K562 (cell line): ENCODE measurements at regions not wholly inside any gene's neighbourhood (a gene's known extent, or its start where the extent isn't known, plus 50 kb on each side); places are given as distances from the start of the nearest gene placed in this dataset.
A peak's percentile ranks its signal among the peaks of the same experiment; 100 is the strongest.

ENCODE experiments used
- ATAC-seq: fragments of 200-7000 bp; cut with Tn5 transposase; 3 replicates; pipeline ENCODE4 v1.9.1; 2020; ENCODE audit warnings: moderate library complexity
- BruUV-seq: library from RNA; stranded (reverse); fragments of 400-500 nt; replicated peaks from 2 replicates; lab custom pipeline; 2021; lab: Mats Ljungman, UMichigan
- CTCF ChIA-PET: fragments of 300-600 bp; formaldehyde crosslinking; extraction: SDS; loops from one replicate; lab custom pipeline; 2021; ENCODE audit warnings: low intra/inter-chr PET ratio; lab: Yijun Ruan, JAX
- POLR2A ChIA-PET: fragments of 300-600, 350-650 bp; sonication (Branson Sonifier 250); formaldehyde crosslinking; extraction: SDS; loops from one replicate; lab custom pipeline; 2021; ENCODE audit warnings: antibody characterized with exemption, inconsistent platforms; lab: Yijun Ruan, JAX
- DNase-seq, 4 experiments: peaks; one replicate each; pipeline versions ENCODE4 v3.0.0 to v3.0.0-alpha.2; 2011 to 2018; ENCODE audit warnings: low spot score in 3 of 4, mixed read lengths in 3 of 4; ENCODE audit errors: extremely low read depth in 1 of 4
- FAIRE-seq: peaks from 2 replicates; lab custom pipeline; 2011; peaks lifted over from hg19 to GRCh38; lab: Jason Lieb, UNC
- H2AFZ ChIP-seq: 2 replicates; pipeline ENCODE4 v1.6.0; 2011; ENCODE audit warnings: low read depth, low read length, control low read depth, inconsistent platforms
- H3K27ac ChIP-seq: fragments of 200-600 bp; 3 replicates; pipeline ENCODE4 v1.8.0; 2011; ENCODE audit warnings: low read depth, mild to moderate bottlenecking, control low read depth, inconsistent platforms, low read length, moderate library complexity, mixed read lengths; ENCODE audit errors: extremely low read depth
- H3K27me3 ChIP-seq, 2 experiments: fragments of 300-600 bp in 1 of 2; 2 replicates in 1 of 2; 3 replicates in 1 of 2; pipeline versions ENCODE4 v1.6.0 to v1.8.0; 2011; ENCODE audit warnings: inconsistent platforms in 2 of 2, low read length in 2 of 2, mild to moderate bottlenecking in 1 of 2, mixed read lengths in 1 of 2, moderate library complexity in 1 of 2; ENCODE audit not compliant: control insufficient read depth in 2 of 2, insufficient read depth in 2 of 2
- H3K36me3 ChIP-seq: fragments of 300-600 bp; 3 replicates; pipeline ENCODE4 v1.8.0; 2011; ENCODE audit warnings: mild to moderate bottlenecking, low read length, inconsistent platforms; ENCODE audit not compliant: control insufficient read depth, insufficient read depth
- H3K4me1 ChIP-seq, 2 experiments: fragments of 200-600 bp in 1 of 2; replicated peaks in 1 of 2; 2 replicates in 1 of 2; 3 replicates in 1 of 2; pipeline versions ENCODE4 v1.5.1 to v1.8.0; 2011; ENCODE audit warnings: inconsistent platforms in 2 of 2, low read length in 2 of 2, mild to moderate bottlenecking in 1 of 2, mixed read lengths in 1 of 2, moderate library complexity in 1 of 2; ENCODE audit not compliant: control insufficient read depth in 2 of 2, insufficient read depth in 2 of 2
- H3K4me2 ChIP-seq: 2 replicates; pipeline ENCODE4 v1.6.1; 2011; ENCODE audit warnings: low read length, control low read depth, inconsistent platforms, mixed read lengths; ENCODE audit not compliant: insufficient read depth
- H3K4me3 ChIP-seq: fragments of 200-600 bp; sonication (generic), shearing (Covaris generic); 2 replicates; pipeline ENCODE4 v1.5.1; 2016; ENCODE audit warnings: control low read depth, inconsistent platforms
- H3K79me2 ChIP-seq: fragments of 200-600 bp; 3 replicates; pipeline ENCODE4 v1.8.0; 2011; ENCODE audit warnings: low read length, inconsistent platforms; ENCODE audit not compliant: control insufficient read depth, insufficient read depth
- H3K9ac ChIP-seq, 2 experiments: 2 replicates each; pipeline versions ENCODE4 v1.6.0 to v1.6.1; 2011; ENCODE audit warnings: low read depth in 2 of 2, low read length in 2 of 2, control low read depth in 1 of 2, inconsistent platforms in 1 of 2, mild to moderate bottlenecking in 1 of 2, mixed read lengths in 1 of 2; ENCODE audit not compliant: insufficient read depth in 1 of 2
- H3K9me1 ChIP-seq: one replicate; pipeline ENCODE4 v1.6.0; 2011; ENCODE audit warnings: inconsistent platforms, mild to moderate bottlenecking, low read length, moderate library complexity; ENCODE audit not compliant: control insufficient read depth, insufficient read depth
- H3K9me3 ChIP-seq: replicated peaks from 2 replicates; pipeline ENCODE4 v1.5.1; 2011; ENCODE audit warnings: low read depth, low read length, inconsistent platforms; ENCODE audit not compliant: control insufficient read depth, insufficient read depth
- H4K20me1 ChIP-seq: replicated peaks from 2 replicates; pipeline ENCODE4 v1.6.1; 2011; ENCODE audit warnings: low read length, inconsistent platforms, mixed read lengths; ENCODE audit not compliant: control insufficient read depth, insufficient read depth
- ESRRA ChIP-seq: fragments of 450-650 bp; IDR thresholded peaks from 2 replicates; pipeline ENCODE4 v1.6.1; 2014; ENCODE audit warnings: low read depth, mild to moderate bottlenecking, moderate library complexity, borderline replicate concordance
- FOXA3 ChIP-seq, 2 experiments: fragments of 450-650 bp in 1 of 2; sonication (generic) in 1 of 2; formaldehyde crosslinking; IDR thresholded peaks in 1 of 2; conservative IDR thresholded peaks in 1 of 2; 2 replicates each; pipeline versions ENCODE4 v1.4.0 to v1.8.0; 2020 to 2022; ENCODE audit warnings: mild to moderate bottlenecking in 2 of 2, missing genetic modification reagents in 1 of 2
- FOXJ3 ChIP-seq: sonication (generic); formaldehyde crosslinking; IDR thresholded peaks from 2 replicates; pipeline ENCODE4 v1.4.0; 2020; ENCODE audit warnings: mild to moderate bottlenecking, missing genetic modification reagents
- FUS ChIP-seq: fragments of 200-400 bp; formaldehyde crosslinking; optimal IDR thresholded peaks from 2 replicates; pipeline ENCODE3; 2017; ENCODE audit warnings: low read depth, low read length
- MTA2 ChIP-seq: fragments of 450-650 bp; IDR thresholded peaks from 2 replicates; pipeline ENCODE4 v1.6.1; 2016; ENCODE audit warnings: low read depth
- RBM25 ChIP-seq: fragments of 200-400 bp; formaldehyde crosslinking; IDR thresholded peaks from 2 replicates; pipeline ENCODE4 v1.6.1; 2018; ENCODE audit warnings: low read length, low read depth, moderate library complexity; ENCODE audit not compliant: severe bottlenecking
- SIX5 ChIP-seq, 2 experiments: IDR thresholded peaks; 2 replicates each; pipeline ENCODE4 v1.6.1; 2011; ENCODE audit warnings: low read length in 2 of 2, borderline replicate concordance in 1 of 2, low read depth in 1 of 2, mild to moderate bottlenecking in 1 of 2, moderate library complexity in 1 of 2; ENCODE audit not compliant: insufficient read depth in 1 of 2
- SMARCB1 ChIP-seq: IDR thresholded peaks from 2 replicates; pipeline ENCODE4 v1.6.1; 2011; ENCODE audit warnings: improper control_type of control experiment, low read depth; ENCODE audit not compliant: insufficient read length
- ZFP1 ChIP-seq: fragments of 450-650 bp; formaldehyde crosslinking; IDR thresholded peaks from 2 replicates; pipeline ENCODE4 v1.4.0; 2020; ENCODE audit warnings: mild to moderate bottlenecking, mixed read lengths
- ZNF436 ChIP-seq: fragments of 250-450, 450-650 bp; sonication (Bioruptor Pico); formaldehyde crosslinking; IDR thresholded peaks from 2 replicates; pipeline ENCODE4 v1.7.0; 2020; ENCODE audit warnings: mild to moderate bottlenecking
- WGBS: fragments of 100-300 bp; shearing (Covaris generic); methylation state at CpG from one replicate; pipeline ENCODE4 v1.1.6; 2016; ENCODE audit warnings: low coverage, mixed read lengths; ENCODE audit not compliant: insufficient coverage; ENCODE audit errors: missing lambda C conversion rate; 5-methylcytosine and 5-hydroxymethylcytosine counted together
- in situ Hi-C: fragments of 300-500 bp; cut with MboI; formaldehyde crosslinking; loops from 4 replicates; pipeline ENCODE4 v1.15.0; 2018; ENCODE audit warnings: inconsistent platforms, mixed read lengths
- intact Hi-C: fragments of 100-400 bp; cut with micrococcal nuclease; formaldehyde crosslinking; loops from 2 replicates; pipeline ENCODE4 v1.14.2; 2022
- TF ChIP-seq, protein P1 (sequence below): fragments of 450-650 bp; IDR thresholded peaks from 2 replicates; pipeline ENCODE4 v1.6.1; 2017; ENCODE audit warnings: antibody characterized with exemption
- TF ChIP-seq, protein P2 (sequence below): fragments of 450-650 bp; IDR thresholded peaks from 2 replicates; pipeline ENCODE4 v1.6.1; 2017; ENCODE audit warnings: antibody characterized with exemption, mild to moderate bottlenecking
- TF ChIP-seq, protein P3 (sequence below): sonication (generic); formaldehyde crosslinking; IDR thresholded peaks from 2 replicates; pipeline ENCODE4 v1.8.0; 2023; ENCODE audit warnings: mild to moderate bottlenecking, missing genetic modification reagents

DNA sequence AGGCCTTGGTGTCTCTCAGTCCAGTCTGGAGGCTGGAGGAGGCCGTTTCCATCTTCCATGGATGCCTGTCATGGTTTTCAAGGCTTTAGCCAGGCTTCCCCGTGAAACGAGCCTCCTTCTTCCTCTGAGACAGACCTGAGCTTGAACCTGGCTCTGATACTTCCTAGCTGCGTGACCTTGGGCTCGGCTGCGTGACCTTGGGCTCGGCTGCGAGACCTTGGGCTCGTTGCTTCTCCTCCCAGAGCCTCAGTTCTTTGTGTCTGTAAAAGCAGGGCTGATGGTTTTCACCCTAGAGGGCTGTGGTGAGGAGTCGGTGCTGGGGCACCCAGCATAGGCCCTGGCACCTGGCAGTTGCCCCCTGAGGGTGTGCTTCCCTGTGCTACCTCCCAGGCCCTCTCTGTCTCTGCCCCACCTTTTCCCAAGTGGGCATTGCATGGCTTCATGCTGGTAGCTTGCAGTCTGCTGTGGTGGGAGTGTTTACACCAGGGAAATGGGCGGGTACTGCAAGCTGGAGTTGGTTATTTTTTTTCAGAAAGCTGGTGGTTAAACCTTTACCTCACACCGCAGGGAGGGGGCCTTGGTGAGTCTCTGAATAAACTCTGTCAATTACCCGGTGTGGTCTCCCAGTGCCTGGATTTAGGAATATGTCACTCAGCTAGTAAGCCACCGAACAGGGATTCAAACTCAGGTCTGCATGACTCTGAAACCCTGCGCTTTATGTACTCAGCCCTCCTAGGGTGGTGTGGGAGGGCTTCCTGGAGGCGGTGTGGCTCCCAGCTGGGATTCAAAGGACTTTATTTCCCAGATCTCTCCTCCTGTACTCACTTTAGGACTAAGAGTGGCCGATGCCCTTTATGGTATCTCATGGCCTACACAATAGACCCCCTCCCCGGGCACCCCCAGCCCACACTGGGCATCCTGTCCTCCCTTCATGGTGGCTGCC is 129.0 kb upstream of the CIBAR2 start:
- Histone ChIP-seq H4K20me1 (peaks cover 33% of the 10 kb centered on the region; the same call in 1 of the 2 replicates), H3K36me3 (no peaks in the 10 kb centered on the region), H3K9ac (peak overlapping the region in 1 of 2 experiments; percentile 53; a peak in 2 of 4 replicates), H3K4me1 (peaks cover 0 to 36% of the 10 kb centered on the region in 2 experiments; a peak in 3 of 5 replicates), H3K4me2 (no peak overlapping the region), H2AFZ (no peak overlapping the region), H3K9me1 (peaks cover 4% of the 10 kb centered on the region), H3K27me3 (no peaks in the 10 kb centered on the region), H3K27ac (no peak overlapping the region), H3K4me3 (no peak overlapping the region), H3K79me2 (peaks cover 4% of the 10 kb centered on the region; the same call in 1 of the 3 replicates), H3K9me3 (no peaks in the 10 kb centered on the region)
- ATAC-seq (peak; percentile 32; the same call in 2 of the 3 replicates), DNase-seq (no peak), FAIRE-seq (no peak)
- in situ Hi-C loops, result no loop called here
- CTCF ChIA-PET, result no interaction called here
- POLR2A ChIA-PET, result interaction anchor here (0.6 to 1.3 kb wide), 3 partner anchors 11 to 81 kb away, joined by 3 read pairs; no protein-coding TSS in a partner anchor
- intact Hi-C loops, result no loop called here
- no TSS peak for BruUV-seq
- WGBS, result 60% methylated on average over 17 of the region's 18 CpGs
- TF ChIP-seq, protein P1, sequence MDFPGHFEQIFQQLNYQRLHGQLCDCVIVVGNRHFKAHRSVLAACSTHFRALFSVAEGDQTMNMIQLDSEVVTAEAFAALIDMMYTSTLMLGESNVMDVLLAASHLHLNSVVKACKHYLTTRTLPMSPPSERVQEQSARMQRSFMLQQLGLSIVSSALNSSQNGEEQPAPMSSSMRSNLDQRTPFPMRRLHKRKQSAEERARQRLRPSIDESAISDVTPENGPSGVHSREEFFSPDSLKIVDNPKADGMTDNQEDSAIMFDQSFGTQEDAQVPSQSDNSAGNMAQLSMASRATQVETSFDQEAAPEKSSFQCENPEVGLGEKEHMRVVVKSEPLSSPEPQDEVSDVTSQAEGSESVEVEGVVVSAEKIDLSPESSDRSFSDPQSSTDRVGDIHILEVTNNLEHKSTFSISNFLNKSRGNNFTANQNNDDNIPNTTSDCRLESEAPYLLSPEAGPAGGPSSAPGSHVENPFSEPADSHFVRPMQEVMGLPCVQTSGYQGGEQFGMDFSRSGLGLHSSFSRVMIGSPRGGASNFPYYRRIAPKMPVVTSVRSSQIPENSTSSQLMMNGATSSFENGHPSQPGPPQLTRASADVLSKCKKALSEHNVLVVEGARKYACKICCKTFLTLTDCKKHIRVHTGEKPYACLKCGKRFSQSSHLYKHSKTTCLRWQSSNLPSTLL, result no peak
- TF ChIP-seq ZNF436 (CRISPR knock-in tag) (peak; percentile 70), ESRRA (peak; percentile 87), ZFP1 (CRISPR knock-in tag) (no peak), RBM25 (peak; percentile 82), FUS (no peak), FOXA3 (CRISPR knock-in tag; conservative IDR thresholded peaks at IDR 0.05 in 1 of 2, IDR thresholded peaks at IDR 0.05 in 1 of 2) (no peak), SIX5 (IDR thresholded peaks at IDR 0.05; ENCODE audit: borderline replicate concordance in 1 of 2, insufficient read depth in 1 of 2, low read depth in 1 of 2, low read length in 2 of 2) (no peak), FOXJ3 (CRISPR knock-in tag) (no peak), MTA2 (no peak), SMARCB1 (no peak)
- TF ChIP-seq, protein P2, sequence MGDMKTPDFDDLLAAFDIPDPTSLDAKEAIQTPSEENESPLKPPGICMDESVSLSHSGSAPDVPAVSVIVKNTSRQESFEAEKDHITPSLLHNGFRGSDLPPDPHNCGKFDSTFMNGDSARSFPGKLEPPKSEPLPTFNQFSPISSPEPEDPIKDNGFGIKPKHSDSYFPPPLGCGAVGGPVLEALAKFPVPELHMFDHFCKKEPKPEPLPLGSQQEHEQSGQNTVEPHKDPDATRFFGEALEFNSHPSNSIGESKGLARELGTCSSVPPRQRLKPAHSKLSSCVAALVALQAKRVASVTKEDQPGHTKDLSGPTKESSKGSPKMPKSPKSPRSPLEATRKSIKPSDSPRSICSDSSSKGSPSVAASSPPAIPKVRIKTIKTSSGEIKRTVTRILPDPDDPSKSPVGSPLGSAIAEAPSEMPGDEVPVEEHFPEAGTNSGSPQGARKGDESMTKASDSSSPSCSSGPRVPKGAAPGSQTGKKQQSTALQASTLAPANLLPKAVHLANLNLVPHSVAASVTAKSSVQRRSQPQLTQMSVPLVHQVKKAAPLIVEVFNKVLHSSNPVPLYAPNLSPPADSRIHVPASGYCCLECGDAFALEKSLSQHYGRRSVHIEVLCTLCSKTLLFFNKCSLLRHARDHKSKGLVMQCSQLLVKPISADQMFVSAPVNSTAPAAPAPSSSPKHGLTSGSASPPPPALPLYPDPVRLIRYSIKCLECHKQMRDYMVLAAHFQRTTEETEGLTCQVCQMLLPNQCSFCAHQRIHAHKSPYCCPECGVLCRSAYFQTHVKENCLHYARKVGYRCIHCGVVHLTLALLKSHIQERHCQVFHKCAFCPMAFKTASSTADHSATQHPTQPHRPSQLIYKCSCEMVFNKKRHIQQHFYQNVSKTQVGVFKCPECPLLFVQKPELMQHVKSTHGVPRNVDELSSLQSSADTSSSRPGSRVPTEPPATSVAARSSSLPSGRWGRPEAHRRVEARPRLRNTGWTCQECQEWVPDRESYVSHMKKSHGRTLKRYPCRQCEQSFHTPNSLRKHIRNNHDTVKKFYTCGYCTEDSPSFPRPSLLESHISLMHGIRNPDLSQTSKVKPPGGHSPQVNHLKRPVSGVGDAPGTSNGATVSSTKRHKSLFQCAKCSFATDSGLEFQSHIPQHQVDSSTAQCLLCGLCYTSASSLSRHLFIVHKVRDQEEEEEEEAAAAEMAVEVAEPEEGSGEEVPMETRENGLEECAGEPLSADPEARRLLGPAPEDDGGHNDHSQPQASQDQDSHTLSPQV, result no peak
- TF ChIP-seq, protein P3, sequence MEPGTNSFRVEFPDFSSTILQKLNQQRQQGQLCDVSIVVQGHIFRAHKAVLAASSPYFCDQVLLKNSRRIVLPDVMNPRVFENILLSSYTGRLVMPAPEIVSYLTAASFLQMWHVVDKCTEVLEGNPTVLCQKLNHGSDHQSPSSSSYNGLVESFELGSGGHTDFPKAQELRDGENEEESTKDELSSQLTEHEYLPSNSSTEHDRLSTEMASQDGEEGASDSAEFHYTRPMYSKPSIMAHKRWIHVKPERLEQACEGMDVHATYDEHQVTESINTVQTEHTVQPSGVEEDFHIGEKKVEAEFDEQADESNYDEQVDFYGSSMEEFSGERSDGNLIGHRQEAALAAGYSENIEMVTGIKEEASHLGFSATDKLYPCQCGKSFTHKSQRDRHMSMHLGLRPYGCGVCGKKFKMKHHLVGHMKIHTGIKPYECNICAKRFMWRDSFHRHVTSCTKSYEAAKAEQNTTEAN, result no peak
